SK-N-MC (cell line): ENCODE measurements at regions not wholly inside any gene's neighbourhood (a gene's known extent, or its start where the extent isn't known, plus 50 kb on each side); places are given as distances from the start of the nearest gene placed in this dataset.

Source experiments
- EZH2 ChIP-seq: fragments of 200-600 bp; sonication (generic); IDR thresholded peaks from one replicate; pipeline ENCODE4 v1.6.1; 2017; ENCODE audit warnings: antibody characterized with exemption
- POLR2AphosphoS5 ChIP-seq: IDR thresholded peaks from 2 replicates; pipeline ENCODE4 v1.6.1; 2012; ENCODE audit warnings: mild to moderate bottlenecking, low read depth, low read length, borderline replicate concordance

DNA sequence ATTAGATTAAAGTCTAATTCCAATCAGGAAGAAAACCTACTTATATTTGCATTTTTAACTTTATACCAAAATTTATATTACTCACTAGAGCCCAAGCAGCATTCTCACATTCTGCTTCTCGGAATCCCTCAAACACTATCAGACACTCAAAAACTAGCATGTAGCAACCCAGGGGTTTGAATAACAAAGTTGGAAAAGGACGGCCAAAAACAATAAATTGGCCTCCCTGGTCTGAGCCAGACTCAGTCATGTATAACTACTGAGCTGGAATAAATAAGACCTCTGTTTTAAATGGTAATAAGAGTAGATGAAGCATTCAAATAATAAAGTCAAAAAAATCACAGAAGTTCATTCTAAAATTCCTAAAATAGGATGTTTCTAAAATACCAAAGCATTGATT lies 290.9 kb downstream of the IRS1 start:
- TF ChIP-seq EZH2 = no peak
- TF ChIP-seq POLR2AphosphoS5 = no peak
